RWPE1 (cell line): ENCODE measurements at regions not wholly inside any gene's neighbourhood (a gene's known extent, or its start where the extent isn't known, plus 50 kb on each side); places are given as distances from the start of the nearest gene placed in this dataset.

Experiments
- CTCF ChIA-PET: fragments of 350-600 bp; sonication (Branson Sonifier 250); formaldehyde crosslinking; extraction: SDS; loops from one replicate; lab custom pipeline; 2021; lab: Yijun Ruan, JAX
- POLR2A ChIA-PET: fragments of 400-600 bp; formaldehyde crosslinking; extraction: SDS; loops from one replicate; lab custom pipeline; 2020; ENCODE audit warnings: antibody characterized with exemption; ENCODE audit not compliant: low non-redundant PET; lab: Yijun Ruan, JAX
- DNase-seq: peaks from one replicate; pipeline ENCODE4 v3.0.0; 2012; ENCODE audit warnings: low spot score
- H3K27ac ChIP-seq: fragments of 450-650 bp; 2 replicates; pipeline ENCODE4 v1.5.1; 2017
- CTCF ChIP-seq: fragments of 450-650 bp; conservative IDR thresholded peaks from 2 replicates; pipeline ENCODE4 v1.5.1; 2017; ENCODE audit warnings: low read depth, mild to moderate bottlenecking

GRCh38 chr15:95716708-95717107 lies 613.8 kb upstream of the NR2F2 start:
- DNase-seq: no peak
- no peak overlapping the region for H3K27ac ChIP-seq
- ChIA-PET POLR2A (no interaction called here), CTCF (interaction anchor here (0.7 kb wide), 1 partner anchor 110 kb away, joined by 4 read pairs; no protein-coding TSS in a partner anchor)
- no peak for TF ChIP-seq CTCF

- no peak overlapping the region for H3K27ac ChIP-seq
- no peak for DNase-seq
- ChIA-PET CTCF (no interaction called here), POLR2A (no interaction called here)
- TF ChIP-seq CTCF: no peak
Measured at GRCh38 chr15:95718441-95718840, 612.1 kb upstream of the NR2F2 start.

GRCh38 chr15:95724908-95725633 lies 605.4 kb upstream of the NR2F2 start:
- no peak overlapping the region for H3K27ac ChIP-seq
- no peak for DNase-seq
- TF ChIP-seq CTCF: no peak
- ChIA-PET POLR2A (no interaction called here), CTCF (interaction anchor here (1.0 kb wide), 1 partner anchor 212 kb away, joined by 5 read pairs; no protein-coding TSS in a partner anchor)

- POLR2A ChIA-PET: no interaction called here
- no peak for DNase-seq
- CTCF ChIA-PET: interaction anchor here (0.8 kb wide), 1 partner anchor 583 kb away, joined by 3 read pairs; no protein-coding TSS in a partner anchor
Measured at GRCh38 chr15:95726891-95727290, 603.6 kb upstream of the NR2F2 start.

GRCh38 chr15:95733931-95734330 lies 596.6 kb upstream of the NR2F2 start:
- CTCF ChIA-PET: no interaction called here
- H3K27ac ChIP-seq: no peak overlapping the region
- no peak for DNase-seq
- no peak for TF ChIP-seq CTCF
- POLR2A ChIA-PET: no interaction called here

More at GRCh38 chr15:95726891-95727290, 603.6 kb upstream of the NR2F2 start:
- no peak for TF ChIP-seq CTCF
- no peak overlapping the region for H3K27ac ChIP-seq

GRCh38 chr15:95734422-95735316 lies 595.8 kb upstream of the NR2F2 start:
- ChIA-PET CTCF (no interaction called here), POLR2A (no interaction called here)

More at GRCh38 chr15:95734422-95735316, 595.8 kb upstream of the NR2F2 start:
- no peak for TF ChIP-seq CTCF
- no peak overlapping the region for H3K27ac ChIP-seq
- no peak for DNase-seq
